Transverse colon (tissue), 4 donors: ENCODE measurements at regions not wholly inside any gene's neighbourhood (a gene's known extent, or its start where the extent isn't known, plus 50 kb on each side); places are given as distances from the start of the nearest gene placed in this dataset.

Experiments used
- DNase-seq: peaks from one replicate; pipeline ENCODE4 v3.0.0-alpha.2; 2019
- H3K27ac ChIP-seq, 4 donors: fragments of 200-600 bp; sonication (generic); 2 replicates each; pipeline ENCODE4 v1.5.1; 2016 to 2018; ENCODE audit warnings: inconsistent platforms in 4 of 4
- H3K27me3 ChIP-seq: fragments of 200-600 bp; sonication (generic); 2 replicates; pipeline ENCODE4 v1.5.1; 2017; ENCODE audit warnings: inconsistent platforms
- H3K36me3 ChIP-seq, 4 donors: fragments of 200-600 bp; sonication (generic); 2 replicates each; pipeline ENCODE4 v1.5.1; 2017 to 2019; ENCODE audit warnings: inconsistent platforms in 4 of 4
- H3K4me1 ChIP-seq, 4 donors: fragments of 200-600 bp; sonication (generic); 2 replicates each; pipeline ENCODE4 v1.5.1; 2017 to 2020; ENCODE audit warnings: inconsistent platforms in 4 of 4
- H3K4me3 ChIP-seq, 4 donors: fragments of 200-600 bp; sonication (generic); 1 replicate in 1 of 4; 2 replicates in 3 of 4; pipeline versions ENCODE4 v1.5.1 to v1.6.1; 2017 to 2019; ENCODE audit warnings: inconsistent platforms in 4 of 4
- H3K9me3 ChIP-seq, 2 donors: fragments of 200-600 bp; sonication (generic); 2 replicates each; pipeline ENCODE4 v1.5.1; 2017 to 2019; ENCODE audit warnings: inconsistent platforms in 2 of 2
- EP300 ChIP-seq: sonication (generic); formaldehyde crosslinking; IDR thresholded peaks from one replicate; pipeline ENCODE4 v1.6.1; 2017; ENCODE audit warnings: antibody characterized with exemption, low read depth
- POLR2A ChIP-seq: fragments of 450-650 bp; IDR thresholded peaks from one replicate; pipeline ENCODE4 v1.6.1; 2016; ENCODE audit warnings: antibody characterized with exemption, mild to moderate bottlenecking, moderate library complexity
- POLR2AphosphoS5 ChIP-seq, 3 donors: sonication (generic); formaldehyde crosslinking; IDR thresholded peaks; one replicate each; pipeline ENCODE4 v1.6.1; 2016; ENCODE audit warnings: antibody characterized with exemption in 3 of 3
- WGBS, 2 donors: methylation state at CpG; one replicate each; pipeline ENCODE4 v1.1.5; 2018; ENCODE audit warnings: low coverage in 1 of 2; 5-methylcytosine and 5-hydroxymethylcytosine counted together
- in situ Hi-C, 4 donors: fragments of 200-750 bp; cut with MboI; loops; one replicate each; pipeline versions ENCODE4 v1.15.0 to v1.15.1; 2017; ENCODE audit warnings: low sequenced_read_pairs in 3 of 4, low pct_ligation_motif_present in 1 of 4, low pct_unique_long_range_greater_than_20kb in 1 of 4
- intact Hi-C: fragments of 100-400 bp; cut with DNase I; formaldehyde crosslinking; loops from one replicate; pipeline ENCODE4 v1.15.1; 2023; ENCODE audit warnings: low total_unique reads
- TF ChIP-seq, protein P1 (sequence below), 5 experiments: fragments of 200-600 bp in 3 of 5; fragments of 450-650 bp in 2 of 5; sonication (generic) in 3 of 5; IDR thresholded peaks; 1 replicate in 2 of 5; 2 replicates in 3 of 5; pipeline ENCODE4 v1.5.1; 2016 to 2017; ENCODE audit warnings: antibody characterized with exemption in 5 of 5, inconsistent platforms in 3 of 5, mild to moderate bottlenecking in 2 of 5, moderate library complexity in 1 of 5

GRCh38 chr5:108675736-108676135, 72.0 kb upstream of the FER start:
- Histone ChIP-seq H3K27ac (no peak overlapping the region), H3K9me3 (no peaks in the 10 kb centered on the region), H3K27me3 (no peaks in the 10 kb centered on the region), H3K36me3 (no peaks in the 10 kb centered on the region), H3K4me3 (no peak overlapping the region), H3K4me1 (no peaks in the 10 kb centered on the region)
- intact Hi-C loops (no loop called here), in situ Hi-C loops (loop anchor here in 3 of 4 donors (25.0 kb wide), 4 partner anchors 212 to 1012 kb away; partner anchors contain the start of gene MAN2A1 (in 1 of the 3))
- no peak for TF ChIP-seq POLR2A
- TF ChIP-seq, protein P1, sequence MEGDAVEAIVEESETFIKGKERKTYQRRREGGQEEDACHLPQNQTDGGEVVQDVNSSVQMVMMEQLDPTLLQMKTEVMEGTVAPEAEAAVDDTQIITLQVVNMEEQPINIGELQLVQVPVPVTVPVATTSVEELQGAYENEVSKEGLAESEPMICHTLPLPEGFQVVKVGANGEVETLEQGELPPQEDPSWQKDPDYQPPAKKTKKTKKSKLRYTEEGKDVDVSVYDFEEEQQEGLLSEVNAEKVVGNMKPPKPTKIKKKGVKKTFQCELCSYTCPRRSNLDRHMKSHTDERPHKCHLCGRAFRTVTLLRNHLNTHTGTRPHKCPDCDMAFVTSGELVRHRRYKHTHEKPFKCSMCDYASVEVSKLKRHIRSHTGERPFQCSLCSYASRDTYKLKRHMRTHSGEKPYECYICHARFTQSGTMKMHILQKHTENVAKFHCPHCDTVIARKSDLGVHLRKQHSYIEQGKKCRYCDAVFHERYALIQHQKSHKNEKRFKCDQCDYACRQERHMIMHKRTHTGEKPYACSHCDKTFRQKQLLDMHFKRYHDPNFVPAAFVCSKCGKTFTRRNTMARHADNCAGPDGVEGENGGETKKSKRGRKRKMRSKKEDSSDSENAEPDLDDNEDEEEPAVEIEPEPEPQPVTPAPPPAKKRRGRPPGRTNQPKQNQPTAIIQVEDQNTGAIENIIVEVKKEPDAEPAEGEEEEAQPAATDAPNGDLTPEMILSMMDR (IDR thresholded peaks at IDR 0.05) = no peak
- no peak for TF ChIP-seq POLR2AphosphoS5 (IDR thresholded peaks at IDR 0.05)
- no peak for TF ChIP-seq EP300
- no peak for DNase-seq
- 88 to 96% methylated on average over 1 to 5 of the region's 5 CpGs for WGBS, 2 donors

GRCh38 chr5:108672639-108673038, 75.1 kb upstream of the FER start:
- intact Hi-C loops = no loop called here
- H3K9me3 ChIP-seq = no peaks in the 10 kb centered on the region
- WGBS, 2 donors = 49 to 52% methylated on average over 2 of the region's 2 CpGs
- H3K4me3 ChIP-seq = no peak overlapping the region
- H3K36me3 ChIP-seq = no peaks in the 10 kb centered on the region
- no peaks in the 10 kb centered on the region for H3K4me1 ChIP-seq
- no peaks in the 10 kb centered on the region for H3K27me3 ChIP-seq
- in situ Hi-C loops = no loop called here
- TF ChIP-seq POLR2AphosphoS5 (IDR thresholded peaks at IDR 0.05) (no peak), EP300 (no peak), POLR2A (no peak)
- TF ChIP-seq, protein P1 (IDR thresholded peaks at IDR 0.05) = no peak
- no peak for DNase-seq
- no peak overlapping the region for H3K27ac ChIP-seq

DNA sequence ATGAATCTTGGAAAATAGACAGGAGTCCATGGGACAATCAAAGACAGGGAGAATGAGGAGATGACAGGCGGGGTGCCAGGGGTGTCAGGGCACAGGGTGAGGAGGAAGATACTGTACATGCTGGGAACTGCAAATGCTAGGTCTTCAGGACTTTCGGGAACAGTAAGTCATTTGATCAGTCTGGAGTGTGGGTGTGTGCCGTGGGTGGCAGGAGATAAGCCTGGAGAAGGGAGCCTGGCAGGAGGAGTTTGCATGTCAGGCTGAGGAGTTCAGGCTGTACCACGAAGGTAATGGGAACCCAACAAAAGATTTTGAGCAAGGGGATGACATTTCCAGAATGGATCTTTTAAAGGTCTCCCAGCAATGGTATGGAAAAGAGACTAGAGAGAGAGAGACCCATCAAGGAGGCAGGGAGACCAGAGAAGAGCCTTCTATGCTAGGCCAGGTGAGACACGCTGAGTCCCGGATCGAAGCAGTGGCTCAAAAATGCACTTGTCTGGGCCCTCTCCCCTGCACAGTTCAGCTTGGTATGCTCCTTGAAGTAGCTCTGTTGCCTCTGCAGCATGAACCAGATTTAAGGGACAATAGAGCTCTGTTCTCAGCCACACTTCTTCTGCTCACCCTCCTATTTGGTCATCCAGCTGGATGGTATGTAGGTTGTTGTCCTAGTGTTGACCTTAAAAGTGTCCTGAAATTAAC, 77.0 kb upstream of the FER start:
- H3K4me1 ChIP-seq = no peaks in the 10 kb centered on the region
- DNase-seq = no peak
- TF ChIP-seq, protein P1 (IDR thresholded peaks at IDR 0.05) = no peak
- no peak for TF ChIP-seq POLR2AphosphoS5 (IDR thresholded peaks at IDR 0.05)
- no peak for TF ChIP-seq EP300
- TF ChIP-seq POLR2A = no peak

DNA sequence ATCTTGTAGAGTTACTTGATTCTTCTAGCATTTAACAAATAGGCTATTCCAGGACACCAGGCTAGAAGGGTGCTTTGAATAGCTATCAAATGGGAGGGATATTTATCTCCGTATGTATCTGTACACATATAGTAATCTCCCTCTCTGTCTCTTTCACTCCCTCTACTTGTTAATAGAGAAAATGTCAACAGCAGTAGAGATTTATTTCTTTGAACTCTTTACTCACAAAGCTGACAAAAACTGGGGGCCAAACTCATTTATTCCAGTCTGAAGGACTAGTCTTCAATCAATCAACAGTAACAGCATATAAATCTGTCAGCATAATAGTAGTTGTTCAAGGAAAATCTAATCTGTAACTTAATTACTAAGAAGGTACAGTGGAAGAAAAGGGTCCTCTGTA, 78.2 kb upstream of the FER start:
- H3K9me3 ChIP-seq = no peaks in the 10 kb centered on the region
- intact Hi-C loops (loop anchor here (5.0 kb wide), 1 partner anchor 1778 kb away; no protein-coding TSS in a partner anchor), in situ Hi-C loops (no loop called here)
- H3K27me3 ChIP-seq = no peaks in the 10 kb centered on the region
- H3K4me1 ChIP-seq = no peaks in the 10 kb centered on the region
- no peak overlapping the region for H3K27ac ChIP-seq
- TF ChIP-seq POLR2AphosphoS5 (IDR thresholded peaks at IDR 0.05) (no peak), EP300 (no peak), POLR2A (no peak)
- TF ChIP-seq, protein P1 (IDR thresholded peaks at IDR 0.05) = no peak
- 70 to 88% methylated on average over 1 of the region's 1 CpG for WGBS, 2 donors
- no peak overlapping the region for H3K4me3 ChIP-seq
- DNase-seq = no peak
- H3K36me3 ChIP-seq = no peaks in the 10 kb centered on the region

More for the DNA sequence above, 77.0 kb upstream of the FER start:
- Histone ChIP-seq H3K9me3 (no peaks in the 10 kb centered on the region), H3K36me3 (no peaks in the 10 kb centered on the region), H3K27ac (no peak overlapping the region), H3K27me3 (no peaks in the 10 kb centered on the region), H3K4me3 (no peak overlapping the region)
- 64 to 71% methylated on average over 3 to 7 of the region's 7 CpGs for whole genome bisulfite sequencing, 2 donors
- in situ Hi-C loops = no loop called here
- intact Hi-C loops = no loop called here
